Nephron progenitor cell (in vitro differentiated cells): ENCODE measurements at regions not wholly inside any gene's neighbourhood (a gene's known extent, or its start where the extent isn't known, plus 50 kb on each side); places are given as distances from the start of the nearest gene placed in this dataset.

Source experiments
- DNase-seq: peaks from one replicate; pipeline ENCODE4 v3.0.0; 2021
- H3K27ac Mint-ChIP-seq: 2 replicates; pipeline ENCODE4 v1.8.0; 2021; ENCODE audit warnings: mild to moderate bottlenecking, moderate library complexity, mixed read lengths
- H3K27me3 Mint-ChIP-seq: 2 replicates; pipeline ENCODE4 v1.8.0; 2021; ENCODE audit warnings: mild to moderate bottlenecking, low read depth, mixed read lengths; ENCODE audit not compliant: poor library complexity
- H3K36me3 Mint-ChIP-seq: 2 replicates; pipeline ENCODE4 v1.8.0; 2021; ENCODE audit warnings: low read depth, mixed read lengths
- H3K4me1 Mint-ChIP-seq: 2 replicates; pipeline ENCODE4 v1.8.0; 2021; ENCODE audit warnings: mixed read lengths
- H3K4me3 Mint-ChIP-seq: 2 replicates; pipeline ENCODE4 v1.8.0; 2021; ENCODE audit warnings: mild to moderate bottlenecking, moderate library complexity, mixed read lengths
- H3K9me3 Mint-ChIP-seq: 2 replicates; pipeline ENCODE4 v1.8.0; 2021; ENCODE audit warnings: mild to moderate bottlenecking, moderate library complexity, mixed read lengths
- TF ChIP-seq, protein P1 (sequence below): fragments of 200-600 bp; sonication (generic); IDR thresholded peaks from 2 replicates; pipeline ENCODE4 v1.5.0; 2021; ENCODE audit warnings: antibody characterized with exemption

DNA sequence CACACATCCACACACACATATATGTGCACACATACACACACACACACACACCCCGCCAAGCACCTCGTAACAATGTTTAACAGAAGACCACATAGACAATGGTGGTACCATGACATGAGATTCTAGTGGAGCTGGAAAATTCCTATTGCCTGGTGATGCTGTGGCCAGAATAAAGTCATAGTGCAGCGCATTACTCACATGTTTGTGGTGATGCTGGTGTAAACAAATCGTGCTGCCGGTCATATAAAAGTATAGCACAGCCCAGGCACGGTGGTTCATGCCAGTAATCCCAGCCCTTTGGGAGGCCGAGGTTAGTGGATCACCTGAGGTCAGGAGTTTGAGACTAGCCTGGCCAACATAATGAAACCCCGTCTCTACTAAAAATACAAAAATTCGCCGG lies 275.2 kb downstream of the TRIML1 start:
- H3K9me3 Mint-ChIP-seq, result no peaks in the 10 kb centered on the region
- no peaks in the 10 kb centered on the region for H3K36me3 Mint-ChIP-seq
- no peak overlapping the region for H3K4me3 Mint-ChIP-seq
- no peak overlapping the region for H3K27ac Mint-ChIP-seq
- no peak for DNase-seq
- H3K4me1 Mint-ChIP-seq, result no peaks in the 10 kb centered on the region
- peaks cover 3% of the 10 kb centered on the region for H3K27me3 Mint-ChIP-seq
- TF ChIP-seq, protein P1, sequence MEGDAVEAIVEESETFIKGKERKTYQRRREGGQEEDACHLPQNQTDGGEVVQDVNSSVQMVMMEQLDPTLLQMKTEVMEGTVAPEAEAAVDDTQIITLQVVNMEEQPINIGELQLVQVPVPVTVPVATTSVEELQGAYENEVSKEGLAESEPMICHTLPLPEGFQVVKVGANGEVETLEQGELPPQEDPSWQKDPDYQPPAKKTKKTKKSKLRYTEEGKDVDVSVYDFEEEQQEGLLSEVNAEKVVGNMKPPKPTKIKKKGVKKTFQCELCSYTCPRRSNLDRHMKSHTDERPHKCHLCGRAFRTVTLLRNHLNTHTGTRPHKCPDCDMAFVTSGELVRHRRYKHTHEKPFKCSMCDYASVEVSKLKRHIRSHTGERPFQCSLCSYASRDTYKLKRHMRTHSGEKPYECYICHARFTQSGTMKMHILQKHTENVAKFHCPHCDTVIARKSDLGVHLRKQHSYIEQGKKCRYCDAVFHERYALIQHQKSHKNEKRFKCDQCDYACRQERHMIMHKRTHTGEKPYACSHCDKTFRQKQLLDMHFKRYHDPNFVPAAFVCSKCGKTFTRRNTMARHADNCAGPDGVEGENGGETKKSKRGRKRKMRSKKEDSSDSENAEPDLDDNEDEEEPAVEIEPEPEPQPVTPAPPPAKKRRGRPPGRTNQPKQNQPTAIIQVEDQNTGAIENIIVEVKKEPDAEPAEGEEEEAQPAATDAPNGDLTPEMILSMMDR, result no peak

- TF ChIP-seq, protein P1, result no peak
- H3K27ac Mint-ChIP-seq, result no peak overlapping the region
- H3K4me3 Mint-ChIP-seq, result no peak overlapping the region
- no peaks in the 10 kb centered on the region for H3K4me1 Mint-ChIP-seq
- DNase-seq, result no peak
- no peaks in the 10 kb centered on the region for H3K36me3 Mint-ChIP-seq
- no peaks in the 10 kb centered on the region for H3K9me3 Mint-ChIP-seq
- H3K27me3 Mint-ChIP-seq, result peaks cover 3% of the 10 kb centered on the region
Observed at GRCh38 chr4:188417181-188417580, 277.9 kb downstream of the TRIML1 start.

GRCh38 chr4:188423039-188423438 lies 283.8 kb downstream of the TRIML1 start:
- TF ChIP-seq, protein P1, result no peak
- Mint-ChIP-seq H3K36me3 (no peaks in the 10 kb centered on the region), H3K27ac (no peak overlapping the region), H3K4me3 (no peak overlapping the region), H3K9me3 (peaks cover 5% of the 10 kb centered on the region), H3K27me3 (no peaks in the 10 kb centered on the region), H3K4me1 (no peaks in the 10 kb centered on the region)
- no peak for DNase-seq

GRCh38 chr4:188428935-188429334 lies 289.7 kb downstream of the TRIML1 start:
- Mint-ChIP-seq H3K36me3 (no peaks in the 10 kb centered on the region), H3K4me1 (peaks cover 14% of the 10 kb centered on the region), H3K9me3 (peaks cover 5% of the 10 kb centered on the region), H3K27me3 (no peaks in the 10 kb centered on the region), H3K27ac (no peak overlapping the region), H3K4me3 (no peak overlapping the region)
- DNase-seq, result no peak
- TF ChIP-seq, protein P1, result no peak

GRCh38 chr4:188429965-188430364 lies 290.7 kb downstream of the TRIML1 start:
- Mint-ChIP-seq H3K36me3 (no peaks in the 10 kb centered on the region), H3K4me1 (peaks cover 14% of the 10 kb centered on the region), H3K4me3 (no peak overlapping the region), H3K27me3 (no peaks in the 10 kb centered on the region), H3K27ac (no peak overlapping the region), H3K9me3 (peaks cover 5% of the 10 kb centered on the region)
- TF ChIP-seq, protein P1, result no peak
- no peak for DNase-seq

DNA sequence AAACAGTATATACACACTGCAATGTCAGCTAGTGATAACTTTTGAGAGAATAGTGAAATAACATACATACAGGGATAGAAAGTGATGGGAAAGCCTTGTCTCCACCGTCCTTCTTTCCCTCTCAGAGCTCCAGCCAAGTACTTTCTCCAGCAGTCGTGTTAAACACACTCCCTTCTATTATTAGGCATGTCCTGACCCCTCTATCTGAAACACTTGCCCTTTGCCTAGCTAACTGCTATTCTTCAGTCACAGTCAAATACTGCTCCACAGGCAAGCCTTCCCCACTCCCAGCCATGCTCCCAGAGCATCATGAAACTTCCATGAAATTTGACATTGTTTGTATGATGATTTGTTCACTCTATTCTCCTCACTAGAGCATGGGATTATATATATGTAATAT lies 291.1 kb downstream of the TRIML1 start:
- Mint-ChIP-seq H3K4me3 (no peak overlapping the region), H3K27ac (no peak overlapping the region), H3K9me3 (peaks cover 2% of the 10 kb centered on the region), H3K27me3 (no peaks in the 10 kb centered on the region), H3K4me1 (peaks cover 14% of the 10 kb centered on the region), H3K36me3 (no peaks in the 10 kb centered on the region)
- TF ChIP-seq, protein P1, result no peak
- DNase-seq, result no peak
